Liver (tissue), 8 donors: ENCODE measurements at regions not wholly inside any gene's neighbourhood (a gene's known extent, or its start where the extent isn't known, plus 50 kb on each side); places are given as distances from the start of the nearest gene placed in this dataset.

Experiments
- DNase-seq: peaks from one replicate; pipeline ENCODE4 v3.0.0-alpha.2; 2017; ENCODE audit warnings: low spot score
- H3K27ac ChIP-seq, 2 donors: one replicate each; pipeline ENCODE4 v1.7.0; 2013; ENCODE audit warnings: inconsistent platforms in 2 of 2, low read length in 2 of 2, control low read depth in 1 of 2, low read depth in 1 of 2, mild to moderate bottlenecking in 1 of 2
- H3K27me3 ChIP-seq, 4 donors: one replicate each; pipeline versions ENCODE4 v1.6.1 to v1.7.0; 2013; ENCODE audit warnings: low read length in 3 of 4, inconsistent platforms in 1 of 4, mild to moderate bottlenecking in 1 of 4, moderate library complexity in 1 of 4; ENCODE audit not compliant: control insufficient read depth in 4 of 4, insufficient read depth in 4 of 4
- H3K36me3 ChIP-seq, 4 donors: one replicate each; pipeline versions ENCODE4 v1.6.1 to v1.7.0; 2013; ENCODE audit warnings: low read length in 3 of 4, mild to moderate bottlenecking in 3 of 4, low read depth in 1 of 4, moderate library complexity in 1 of 4; ENCODE audit not compliant: control insufficient read depth in 4 of 4, insufficient read depth in 3 of 4
- H3K4me1 ChIP-seq, 4 donors: one replicate each; pipeline versions ENCODE4 v1.6.1 to v1.7.0; 2013; ENCODE audit warnings: low read length in 3 of 4, mild to moderate bottlenecking in 3 of 4, moderate library complexity in 1 of 4; ENCODE audit not compliant: control insufficient read depth in 4 of 4, insufficient read depth in 4 of 4
- H3K4me3 ChIP-seq, 3 donors: one replicate each; pipeline versions ENCODE4 v1.6.1 to v1.7.0; 2013; ENCODE audit warnings: low read length in 3 of 3, control low read depth in 1 of 3, low read depth in 1 of 3, mild to moderate bottlenecking in 1 of 3
- H3K9ac ChIP-seq, 2 donors: one replicate each; pipeline ENCODE4 v1.7.0; 2013; ENCODE audit warnings: low read length in 2 of 2, mild to moderate bottlenecking in 2 of 2, moderate library complexity in 2 of 2, control low read depth in 1 of 2, low read depth in 1 of 2
- H3K9me3 ChIP-seq, 4 donors: one replicate each; pipeline versions ENCODE4 v1.6.1 to v1.7.0; 2013; ENCODE audit warnings: low read length in 3 of 4; ENCODE audit not compliant: control insufficient read depth in 4 of 4
- CTCF ChIP-seq: fragments of 150-350 bp; IDR thresholded peaks from 2 replicates; pipeline ENCODE4 v1.5.1; 2017; ENCODE audit warnings: improper control_type of control experiment, low read depth, low read length; ENCODE audit not compliant: missing input control
- EGR1 ChIP-seq, 2 donors: IDR thresholded peaks; 2 replicates each; pipeline ENCODE4 v1.6.1; 2016 to 2018; ENCODE audit warnings: antibody characterized with exemption in 2 of 2, low read depth in 2 of 2
- FOXA1 ChIP-seq: IDR thresholded peaks from 2 replicates; pipeline ENCODE4 v1.6.1; 2016; ENCODE audit warnings: antibody characterized with exemption
- FOXA2 ChIP-seq: IDR thresholded peaks from 2 replicates; pipeline ENCODE4 v1.6.1; 2016; ENCODE audit warnings: antibody characterized with exemption
- GABPA ChIP-seq, 2 donors: IDR thresholded peaks in 1 of 2; conservative IDR thresholded peaks in 1 of 2; 2 replicates each; pipeline ENCODE4 v1.6.1; 2016; ENCODE audit warnings: antibody characterized with exemption in 2 of 2, mild to moderate bottlenecking in 1 of 2, moderate library complexity in 1 of 2
- HNF4A ChIP-seq, 2 donors: conservative IDR thresholded peaks; 2 replicates each; pipeline ENCODE4 v1.6.1; 2016; ENCODE audit warnings: antibody characterized with exemption in 2 of 2, mild to moderate bottlenecking in 2 of 2
- HNF4G ChIP-seq: IDR thresholded peaks from 2 replicates; pipeline ENCODE4 v1.6.1; 2016; ENCODE audit warnings: antibody characterized with exemption
- JUND ChIP-seq, 2 donors: IDR thresholded peaks; 2 replicates each; pipeline ENCODE4 v1.6.1; 2016; ENCODE audit warnings: antibody characterized with exemption in 2 of 2
- NR2F2 ChIP-seq: IDR thresholded peaks from 2 replicates; pipeline ENCODE4 v1.6.1; 2016; ENCODE audit warnings: antibody characterized with exemption
- RAD21 ChIP-seq, 2 donors: IDR thresholded peaks; 2 replicates each; pipeline ENCODE4 v1.6.1; 2016; ENCODE audit warnings: antibody characterized with exemption in 2 of 2, mild to moderate bottlenecking in 2 of 2
- REST ChIP-seq: IDR thresholded peaks from 2 replicates; pipeline ENCODE4 v1.6.1; 2016; ENCODE audit warnings: antibody characterized with exemption, mild to moderate bottlenecking
- RXRA ChIP-seq, 2 donors: IDR thresholded peaks; 2 replicates each; pipeline ENCODE4 v1.6.1; 2017 to 2018; ENCODE audit warnings: antibody characterized with exemption in 2 of 2, mild to moderate bottlenecking in 1 of 2
- SP1 ChIP-seq: IDR thresholded peaks from 2 replicates; pipeline ENCODE4 v1.6.1; 2018; ENCODE audit warnings: antibody characterized with exemption, mild to moderate bottlenecking
- TAF1 ChIP-seq: conservative IDR thresholded peaks from 2 replicates; pipeline ENCODE4 v1.6.1; 2016; ENCODE audit warnings: antibody characterized with exemption, mild to moderate bottlenecking
- YY1 ChIP-seq: IDR thresholded peaks from 2 replicates; pipeline ENCODE4 v1.6.1; 2016; ENCODE audit warnings: antibody characterized with exemption, mild to moderate bottlenecking
- ZBTB33 ChIP-seq: IDR thresholded peaks from 2 replicates; pipeline ENCODE4 v1.6.1; 2016; ENCODE audit warnings: antibody characterized with exemption
- WGBS: extraction: QIAGEN DNeasy Blood & Tissue Kit; methylation state at CpG from one replicate; pipeline ENCODE4 v1.1.7; 2013; 5-methylcytosine and 5-hydroxymethylcytosine counted together
- TF ChIP-seq, protein P1 (sequence below): IDR thresholded peaks from 2 replicates; pipeline ENCODE4 v1.6.1; 2016; ENCODE audit warnings: antibody characterized with exemption
- TF ChIP-seq, protein P2 (sequence below): IDR thresholded peaks from 2 replicates; pipeline ENCODE4 v1.6.1; 2016; ENCODE audit warnings: antibody characterized with exemption
- donor health status: healthy.
- donor health status: healthy.
- donor health status: healthy.
- donor health status: healthy.
- donor health status: healthy.

GRCh38 chr10:88070080-88070880, 206.9 kb downstream of the PTEN start:
- TF ChIP-seq, protein P1, sequence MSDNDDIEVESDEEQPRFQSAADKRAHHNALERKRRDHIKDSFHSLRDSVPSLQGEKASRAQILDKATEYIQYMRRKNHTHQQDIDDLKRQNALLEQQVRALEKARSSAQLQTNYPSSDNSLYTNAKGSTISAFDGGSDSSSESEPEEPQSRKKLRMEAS: no peak
- TF ChIP-seq FOXA2: no peak
- TF ChIP-seq NR2F2: no peak
- no peak for TF ChIP-seq FOXA1
- no peak for TF ChIP-seq SP1
- TF ChIP-seq RXRA (IDR thresholded peaks at IDR 0.05): no peak
- TF ChIP-seq TAF1: no peak
- TF ChIP-seq, protein P2, sequence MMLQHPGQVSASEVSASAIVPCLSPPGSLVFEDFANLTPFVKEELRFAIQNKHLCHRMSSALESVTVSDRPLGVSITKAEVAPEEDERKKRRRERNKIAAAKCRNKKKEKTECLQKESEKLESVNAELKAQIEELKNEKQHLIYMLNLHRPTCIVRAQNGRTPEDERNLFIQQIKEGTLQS: no peak
- no peak for TF ChIP-seq RAD21 (IDR thresholded peaks at IDR 0.05)
- TF ChIP-seq GABPA (IDR thresholded peaks at IDR 0.05 in 1 of 2, conservative IDR thresholded peaks at IDR 0.05 in 1 of 2): no peak
- TF ChIP-seq REST: no peak
- no peak for TF ChIP-seq YY1
- no peak for TF ChIP-seq HNF4G
- no peak for TF ChIP-seq CTCF
- no peak for TF ChIP-seq ZBTB33
- no peak for TF ChIP-seq HNF4A (conservative IDR thresholded peaks at IDR 0.05)
- no peak for TF ChIP-seq EGR1 (IDR thresholded peaks at IDR 0.05; ENCODE audit: low read depth in 2 of 2)
- no peak for TF ChIP-seq JUND (IDR thresholded peaks at IDR 0.05)
- 76% methylated on average over 10 of the region's 10 CpGs for WGBS

More at GRCh38 chr10:88070080-88070880, 206.9 kb downstream of the PTEN start:
- H3K27ac ChIP-seq: no peak overlapping the region
- H3K36me3 ChIP-seq: no peaks in the 10 kb centered on the region
- H3K9ac ChIP-seq: no peak overlapping the region
- H3K4me3 ChIP-seq: no peak overlapping the region
- H3K9me3 ChIP-seq: no peaks in the 10 kb centered on the region
- H3K4me1 ChIP-seq: peaks cover 0 to 4% (median 2%) of the 10 kb centered on the region in 4 donors
- DNase-seq: no peak
- H3K27me3 ChIP-seq: no peaks in the 10 kb centered on the region
